ENCODE measurements at regions not wholly inside any gene's neighbourhood (a gene's known extent, or its start where the extent isn't known, plus 50 kb on each side); places are given as distances from the start of the nearest gene placed in this dataset.

DNA sequence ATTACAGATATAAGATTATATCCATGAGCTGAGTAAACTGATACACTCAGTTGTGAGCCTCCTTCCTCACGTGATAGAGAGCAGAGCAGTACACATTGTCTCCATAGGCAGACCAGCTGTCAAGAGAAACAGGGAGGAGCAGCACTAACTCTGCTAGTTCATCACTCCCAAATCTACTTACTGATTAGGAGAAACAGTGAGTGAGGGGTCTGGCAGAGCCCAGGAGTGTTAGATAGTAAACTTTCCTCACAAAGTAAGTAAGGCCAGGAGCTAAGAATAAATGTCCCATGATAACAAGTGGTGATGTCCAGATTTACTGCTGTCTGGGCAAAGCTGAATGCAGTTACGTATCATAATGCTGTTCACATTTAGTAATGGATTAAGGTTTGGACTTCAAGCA is 168.6 kb upstream of the KCNK2 start:
- TF ChIP-seq CTCF (IDR thresholded peaks at IDR 0.05) = no peak
- no peak for TF ChIP-seq POLR2A (IDR thresholded peaks at IDR 0.05)
